ENCODE measurements at regions not wholly inside any gene's neighbourhood (a gene's known extent, or its start where the extent isn't known, plus 50 kb on each side); places are given as distances from the start of the nearest gene placed in this dataset.

DNA sequence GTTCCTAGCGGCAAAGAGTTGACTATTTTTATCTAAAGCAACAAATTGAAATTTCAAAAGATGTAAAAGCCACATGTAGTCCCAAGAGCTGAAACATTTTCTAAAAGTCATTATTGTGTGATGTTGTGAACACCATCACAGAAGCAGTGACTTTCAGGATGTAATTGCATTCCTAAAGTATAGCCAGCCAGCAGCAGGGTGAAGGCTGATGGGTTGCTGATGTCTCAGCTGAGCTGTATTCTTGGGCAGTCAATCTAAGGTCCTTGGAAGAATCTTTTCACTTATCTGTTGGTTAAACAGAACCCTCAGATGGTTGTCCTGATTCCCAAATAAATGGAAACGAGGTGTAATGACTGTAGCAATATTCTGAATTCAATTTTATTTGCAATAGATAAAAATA is 237.4 kb upstream of the WWC1 start:
- TF ChIP-seq, protein P1, sequence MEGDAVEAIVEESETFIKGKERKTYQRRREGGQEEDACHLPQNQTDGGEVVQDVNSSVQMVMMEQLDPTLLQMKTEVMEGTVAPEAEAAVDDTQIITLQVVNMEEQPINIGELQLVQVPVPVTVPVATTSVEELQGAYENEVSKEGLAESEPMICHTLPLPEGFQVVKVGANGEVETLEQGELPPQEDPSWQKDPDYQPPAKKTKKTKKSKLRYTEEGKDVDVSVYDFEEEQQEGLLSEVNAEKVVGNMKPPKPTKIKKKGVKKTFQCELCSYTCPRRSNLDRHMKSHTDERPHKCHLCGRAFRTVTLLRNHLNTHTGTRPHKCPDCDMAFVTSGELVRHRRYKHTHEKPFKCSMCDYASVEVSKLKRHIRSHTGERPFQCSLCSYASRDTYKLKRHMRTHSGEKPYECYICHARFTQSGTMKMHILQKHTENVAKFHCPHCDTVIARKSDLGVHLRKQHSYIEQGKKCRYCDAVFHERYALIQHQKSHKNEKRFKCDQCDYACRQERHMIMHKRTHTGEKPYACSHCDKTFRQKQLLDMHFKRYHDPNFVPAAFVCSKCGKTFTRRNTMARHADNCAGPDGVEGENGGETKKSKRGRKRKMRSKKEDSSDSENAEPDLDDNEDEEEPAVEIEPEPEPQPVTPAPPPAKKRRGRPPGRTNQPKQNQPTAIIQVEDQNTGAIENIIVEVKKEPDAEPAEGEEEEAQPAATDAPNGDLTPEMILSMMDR (IDR thresholded peaks at IDR 0.05) = no peak
- no peak for TF ChIP-seq POLR2A (IDR thresholded peaks at IDR 0.05)

Measured in thyroid gland (tissue), 4 donors.